ENCODE measurements at regions not wholly inside any gene's neighbourhood (a gene's known extent, or its start where the extent isn't known, plus 50 kb on each side); places are given as distances from the start of the nearest gene placed in this dataset.

DNA sequence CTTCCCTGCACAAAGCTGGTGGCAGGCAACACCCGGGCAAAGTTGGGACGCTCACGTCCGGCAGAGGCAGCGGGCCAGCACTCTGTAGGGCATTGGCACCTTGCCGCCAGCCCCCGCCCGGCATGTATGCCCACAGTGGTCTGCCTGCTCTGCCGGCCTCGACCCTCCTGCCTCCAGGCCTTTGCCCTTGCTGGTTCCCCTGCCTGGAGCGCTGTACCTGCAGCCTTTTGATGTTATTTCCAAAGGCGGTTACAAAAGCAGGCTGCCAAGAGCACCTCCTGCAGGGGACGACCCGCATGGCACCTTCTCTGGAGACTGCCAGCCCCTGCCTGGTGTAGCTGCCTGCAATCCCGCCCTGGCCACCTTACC lies 56.5 kb upstream of the SHISAL1 start:
- TF ChIP-seq CTCF (IDR thresholded peaks at IDR 0.05) (no peak), POLR2A (IDR thresholded peaks at IDR 0.05) (no peak)
